Mesendoderm (in vitro differentiated cells): ENCODE measurements at regions not wholly inside any gene's neighbourhood (a gene's known extent, or its start where the extent isn't known, plus 50 kb on each side); places are given as distances from the start of the nearest gene placed in this dataset.

Experiments
- DNase-seq: peaks from one replicate; pipeline ENCODE4 v3.0.0; 2013
- H2AK5ac ChIP-seq: 2 replicates; pipeline ENCODE4 v1.6.1; 2013; ENCODE audit warnings: low read length, inconsistent platforms
- H2BK120ac ChIP-seq: 2 replicates; pipeline ENCODE4 v1.6.1; 2013; ENCODE audit warnings: low read depth, mild to moderate bottlenecking, low read length, moderate library complexity, mixed read lengths
- H2BK15ac ChIP-seq: replicated peaks from 2 replicates; pipeline ENCODE4 v1.6.1; 2013; ENCODE audit warnings: low read depth, mild to moderate bottlenecking, moderate library complexity
- H2BK5ac ChIP-seq: 2 replicates; pipeline ENCODE4 v1.6.1; 2013; ENCODE audit warnings: low read length, inconsistent platforms
- H3K18ac ChIP-seq: 2 replicates; pipeline ENCODE4 v1.6.1; 2013; ENCODE audit warnings: mild to moderate bottlenecking, low read length, mixed read lengths
- H3K23ac ChIP-seq: one replicate; pipeline ENCODE4 v1.6.1; 2013; ENCODE audit warnings: low read length
- H3K27ac ChIP-seq: 2 replicates; pipeline ENCODE4 v1.5.1; 2013; ENCODE audit warnings: low read depth, mild to moderate bottlenecking, inconsistent platforms, low read length, moderate library complexity
- H3K27me3 ChIP-seq: 2 replicates; pipeline ENCODE4 v1.6.1; 2013; ENCODE audit warnings: low read length, control low read depth, mild to moderate bottlenecking, inconsistent platforms; ENCODE audit not compliant: insufficient read depth, poor library complexity
- H3K36me3 ChIP-seq: 2 replicates; pipeline ENCODE4 v1.6.1; 2013; ENCODE audit warnings: low read length, inconsistent platforms; ENCODE audit not compliant: control insufficient read depth, insufficient read depth
- H3K4ac ChIP-seq: one replicate; pipeline ENCODE4 v1.6.1; 2013; ENCODE audit warnings: low read depth, mild to moderate bottlenecking, low read length, moderate library complexity
- H3K4me1 ChIP-seq: 2 replicates; pipeline ENCODE4 v1.6.1; 2013; ENCODE audit warnings: low read depth, low read length, inconsistent platforms; ENCODE audit not compliant: control insufficient read depth
- H3K4me2 ChIP-seq: 2 replicates; pipeline ENCODE4 v1.6.1; 2013; ENCODE audit warnings: low read length
- H3K4me3 ChIP-seq: 2 replicates; pipeline ENCODE4 v1.5.1; 2013; ENCODE audit warnings: mild to moderate bottlenecking, low read length
- H3K56ac ChIP-seq: one replicate; pipeline ENCODE4 v1.6.1; 2013; ENCODE audit warnings: low read length
- H3K79me1 ChIP-seq: 2 replicates; pipeline ENCODE4 v1.6.1; 2013; ENCODE audit warnings: low read length, inconsistent platforms
- H3K79me2 ChIP-seq: 2 replicates; pipeline ENCODE4 v1.6.1; 2013; ENCODE audit warnings: mild to moderate bottlenecking, low read length; ENCODE audit not compliant: control insufficient read depth, insufficient read depth
- H3K9ac ChIP-seq: 2 replicates; pipeline ENCODE4 v1.6.1; 2013; ENCODE audit warnings: low read length, inconsistent platforms
- H4K5ac ChIP-seq: one replicate; pipeline ENCODE4 v1.6.1; 2013; ENCODE audit warnings: low read length
- H4K8ac ChIP-seq: one replicate; pipeline ENCODE4 v1.6.1; 2013; ENCODE audit warnings: low read depth, mild to moderate bottlenecking, control low read depth, low read length, moderate library complexity
- WGBS: extraction: QIAGEN DNeasy Blood & Tissue Kit; methylation state at CpG from one replicate; pipeline ENCODE4 v1.1.7; 2013; ENCODE audit warnings: low lambda C conversion rate, missing lambda C conversion rate; ENCODE audit not compliant: insufficient coverage; ENCODE audit errors: extremely low coverage; 5-methylcytosine and 5-hydroxymethylcytosine counted together

DNA sequence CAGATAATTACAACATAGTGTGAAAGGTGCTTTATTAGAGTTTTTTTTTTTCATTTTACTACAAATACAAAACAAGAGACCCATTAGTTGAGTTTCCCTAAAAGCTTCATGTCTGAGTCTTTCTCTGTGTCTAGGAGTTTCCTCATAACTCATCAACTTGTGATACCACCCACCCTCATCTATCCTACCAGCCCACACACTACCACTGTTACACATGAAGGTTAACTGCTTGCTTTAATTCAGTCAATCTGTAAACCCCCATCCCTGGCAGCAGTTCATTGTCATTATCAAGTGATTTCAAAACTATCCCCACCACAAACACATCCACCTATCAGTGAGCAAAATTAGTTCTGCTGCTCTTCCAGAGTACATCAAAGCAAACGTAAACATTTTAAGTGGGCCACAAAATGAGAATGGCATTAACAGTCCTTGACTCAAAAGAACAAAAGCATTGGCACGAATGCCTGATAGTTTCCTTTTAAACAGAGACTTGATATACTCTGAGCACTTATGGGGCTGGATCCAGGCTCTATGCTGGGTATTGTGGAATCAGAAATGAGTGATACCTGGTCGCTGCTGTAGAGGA is 331.6 kb upstream of the FAM241A start:
- Histone ChIP-seq H2BK5ac (no peak overlapping the region), H3K36me3 (no peaks in the 10 kb centered on the region), H3K4me3 (no peak overlapping the region), H3K27ac (no peak overlapping the region), H3K23ac (no peak overlapping the region), H4K8ac (no peak overlapping the region), H3K27me3 (no peaks in the 10 kb centered on the region), H3K4me1 (no peaks in the 10 kb centered on the region), H3K79me2 (no peaks in the 10 kb centered on the region), H3K4ac (no peak overlapping the region), H3K9ac (no peak overlapping the region), H3K56ac (no peak overlapping the region), H4K5ac (no peak overlapping the region), H2AK5ac (no peak overlapping the region), H3K4me2 (no peak overlapping the region), H3K18ac (no peak overlapping the region), H3K79me1 (no peaks in the 10 kb centered on the region), H2BK120ac (no peak overlapping the region), H2BK15ac (no peak overlapping the region)
- DNase-seq, result no peak
- WGBS, result no CpG with 5 or more reads among the region's 3 CpGs

DNA sequence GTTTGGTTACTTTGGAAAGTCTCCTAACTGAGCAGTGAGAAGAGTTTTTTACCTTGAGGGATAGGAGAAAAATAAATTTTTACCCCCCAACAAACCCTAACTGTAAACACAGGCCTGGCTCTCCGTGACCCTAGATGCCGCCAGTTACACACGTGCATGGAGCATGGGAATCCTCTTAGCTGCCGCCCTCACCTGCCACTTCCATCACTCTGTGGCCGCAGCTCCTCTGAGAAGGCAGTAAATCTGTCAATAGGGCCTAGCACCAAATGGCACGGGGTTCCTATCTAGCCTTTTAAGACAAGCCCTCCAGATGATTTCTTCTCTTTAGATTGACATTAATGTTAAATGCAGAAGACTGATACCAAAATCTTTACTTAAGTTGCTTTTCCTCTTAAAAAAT is 330.3 kb upstream of the FAM241A start:
- Histone ChIP-seq H3K79me1 (no peaks in the 10 kb centered on the region), H4K5ac (no peak overlapping the region), H3K4me1 (no peaks in the 10 kb centered on the region), H3K9ac (no peak overlapping the region), H3K23ac (no peak overlapping the region), H2BK120ac (no peak overlapping the region), H3K56ac (no peak overlapping the region), H3K27me3 (no peaks in the 10 kb centered on the region), H3K36me3 (no peaks in the 10 kb centered on the region), H3K4me3 (no peak overlapping the region), H2BK15ac (no peak overlapping the region), H2BK5ac (no peak overlapping the region), H2AK5ac (no peak overlapping the region), H3K27ac (no peak overlapping the region), H3K18ac (no peak overlapping the region), H3K4ac (no peak overlapping the region), H4K8ac (no peak overlapping the region), H3K4me2 (no peak overlapping the region), H3K79me2 (no peaks in the 10 kb centered on the region)
- WGBS, result no CpG with 5 or more reads among the region's 6 CpGs
- DNase-seq, result no peak

DNA sequence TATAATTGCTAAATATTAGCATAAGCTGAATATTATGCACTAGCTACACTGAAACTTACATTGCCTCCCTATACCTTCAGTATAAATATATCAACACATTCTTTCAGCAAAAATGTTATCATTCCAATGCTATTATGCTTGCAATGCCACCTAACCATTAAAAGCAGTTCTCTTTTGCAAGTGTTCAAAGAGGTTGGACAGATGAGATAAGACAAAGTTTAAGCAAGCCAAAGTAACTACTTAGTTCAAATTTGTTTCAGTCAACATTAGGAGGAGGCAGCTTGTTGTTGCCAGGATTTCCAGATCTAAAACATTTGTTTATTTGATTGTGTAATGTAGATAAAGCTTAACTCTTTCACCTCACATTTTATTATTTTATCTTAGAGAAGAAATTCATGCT is 323.9 kb upstream of the FAM241A start:
- Histone ChIP-seq H3K79me1 (no peaks in the 10 kb centered on the region), H4K5ac (no peak overlapping the region), H4K8ac (no peak overlapping the region), H3K9ac (no peak overlapping the region), H3K56ac (no peak overlapping the region), H2BK15ac (no peak overlapping the region), H3K23ac (no peak overlapping the region), H3K4me3 (no peak overlapping the region), H2BK120ac (no peak overlapping the region), H3K27me3 (no peaks in the 10 kb centered on the region), H2BK5ac (no peak overlapping the region), H3K18ac (no peak overlapping the region), H3K4me2 (no peak overlapping the region), H3K4ac (no peak overlapping the region), H2AK5ac (no peak overlapping the region), H3K79me2 (no peaks in the 10 kb centered on the region), H3K36me3 (no peaks in the 10 kb centered on the region), H3K27ac (no peak overlapping the region), H3K4me1 (no peaks in the 10 kb centered on the region)
- DNase-seq, result no peak

DNA sequence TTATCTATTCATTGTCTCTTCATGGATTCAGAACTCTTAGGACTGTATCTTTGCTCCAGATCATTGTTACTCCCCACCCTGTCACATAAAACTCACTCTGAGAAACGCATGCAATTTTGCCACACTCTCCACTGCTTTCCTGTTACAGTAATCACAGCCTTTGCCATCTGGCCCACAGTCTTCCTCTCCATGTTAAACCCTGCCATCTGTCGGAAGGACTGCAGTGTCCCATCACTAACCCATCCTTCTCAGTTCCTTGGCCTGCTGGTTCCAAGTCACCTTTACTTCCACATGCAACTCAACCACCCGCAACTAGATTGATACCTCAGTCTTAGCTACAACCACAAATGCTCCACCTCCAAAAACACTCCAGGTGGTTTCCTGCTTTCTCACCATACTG is 308.7 kb upstream of the FAM241A start:
- H3K79me1 ChIP-seq, result no peaks in the 10 kb centered on the region
- H3K4ac ChIP-seq, result no peak overlapping the region
- no peak overlapping the region for H2BK5ac ChIP-seq
- H4K5ac ChIP-seq, result no peak overlapping the region
- no peak overlapping the region for H3K56ac ChIP-seq
- no peaks in the 10 kb centered on the region for H3K79me2 ChIP-seq
- H4K8ac ChIP-seq, result no peak overlapping the region
- WGBS, result no CpG with 5 or more reads among the region's 3 CpGs
- no peak overlapping the region for H3K4me2 ChIP-seq
- H2AK5ac ChIP-seq, result no peak overlapping the region
- no peak overlapping the region for H2BK120ac ChIP-seq
- no peaks in the 10 kb centered on the region for H3K27me3 ChIP-seq
- no peak overlapping the region for H3K27ac ChIP-seq
- H3K18ac ChIP-seq, result no peak overlapping the region
- H3K4me3 ChIP-seq, result no peak overlapping the region
- no peak for DNase-seq
- no peak overlapping the region for H3K9ac ChIP-seq
- H3K23ac ChIP-seq, result no peak overlapping the region
- H3K36me3 ChIP-seq, result no peaks in the 10 kb centered on the region
- H3K4me1 ChIP-seq, result no peaks in the 10 kb centered on the region
- H2BK15ac ChIP-seq, result no peak overlapping the region

DNA sequence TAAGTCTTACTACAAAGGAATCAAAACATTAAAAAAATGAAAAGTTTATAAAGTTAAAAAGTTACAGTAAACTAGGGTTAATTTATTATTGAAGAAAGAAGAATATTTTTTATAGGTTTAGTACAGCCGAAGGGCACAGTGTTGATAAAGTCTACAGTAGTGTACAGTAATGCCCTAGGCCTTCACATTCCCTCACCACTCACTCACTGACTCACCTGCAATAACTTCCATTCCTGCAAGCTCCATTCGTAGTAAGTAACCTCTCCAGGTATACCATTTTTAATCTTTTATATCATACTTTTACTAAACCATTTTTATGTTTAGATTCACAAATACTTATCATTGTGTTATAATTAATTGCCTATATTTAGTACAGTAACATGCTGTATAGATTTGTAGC is 307.5 kb upstream of the FAM241A start:
- Histone ChIP-seq H3K4ac (no peak overlapping the region), H3K4me3 (no peak overlapping the region), H3K4me2 (no peak overlapping the region), H3K18ac (no peak overlapping the region), H2AK5ac (no peak overlapping the region), H3K56ac (no peak overlapping the region), H4K8ac (no peak overlapping the region), H2BK15ac (no peak overlapping the region), H3K79me1 (no peaks in the 10 kb centered on the region), H3K27ac (no peak overlapping the region), H3K27me3 (no peaks in the 10 kb centered on the region), H3K9ac (no peak overlapping the region), H3K36me3 (no peaks in the 10 kb centered on the region), H3K79me2 (no peaks in the 10 kb centered on the region), H3K23ac (no peak overlapping the region), H2BK5ac (no peak overlapping the region), H3K4me1 (no peaks in the 10 kb centered on the region), H4K5ac (no peak overlapping the region), H2BK120ac (no peak overlapping the region)
- WGBS, result no CpG with 5 or more reads among the region's 2 CpGs
- no peak for DNase-seq

DNA sequence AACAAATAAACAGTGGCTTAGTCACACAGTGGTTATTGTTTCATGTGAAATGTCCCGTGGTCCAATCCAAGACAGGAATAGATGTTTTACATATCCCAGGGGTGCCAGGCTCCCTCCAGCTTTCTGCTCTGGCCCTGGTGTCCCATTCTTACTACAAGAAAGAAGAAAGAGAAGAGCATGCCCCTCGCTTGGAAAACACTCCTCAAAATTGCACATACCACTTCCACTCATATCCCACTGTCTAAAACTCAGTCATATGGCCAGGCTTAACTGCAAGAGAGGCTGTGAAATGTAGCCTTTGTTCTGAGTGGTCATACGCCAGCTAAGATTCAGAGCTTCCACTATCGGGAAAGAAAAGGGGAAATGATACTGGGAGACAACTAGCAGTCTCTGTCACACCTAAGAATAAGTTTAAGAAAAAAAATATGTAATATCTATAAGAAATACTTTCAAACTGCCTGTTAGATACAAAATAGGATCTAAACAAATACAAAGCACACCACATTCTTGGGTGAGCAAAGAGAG is 306.8 kb upstream of the FAM241A start:
- H3K4me3 ChIP-seq, result no peak overlapping the region
- no peaks in the 10 kb centered on the region for H3K79me2 ChIP-seq
- H3K4me1 ChIP-seq, result no peaks in the 10 kb centered on the region
- H3K4me2 ChIP-seq, result no peak overlapping the region
- H4K5ac ChIP-seq, result no peak overlapping the region
- no CpG with 5 or more reads among the region's 4 CpGs for WGBS
- no peak overlapping the region for H2BK5ac ChIP-seq
- no peak overlapping the region for H2AK5ac ChIP-seq
- H3K79me1 ChIP-seq, result no peaks in the 10 kb centered on the region
- H3K27ac ChIP-seq, result no peak overlapping the region
- no peak overlapping the region for H3K4ac ChIP-seq
- H3K9ac ChIP-seq, result no peak overlapping the region
- no peak overlapping the region for H3K18ac ChIP-seq
- no peak overlapping the region for H2BK15ac ChIP-seq
- H3K23ac ChIP-seq, result no peak overlapping the region
- no peak overlapping the region for H2BK120ac ChIP-seq
- no peak overlapping the region for H4K8ac ChIP-seq
- H3K27me3 ChIP-seq, result no peaks in the 10 kb centered on the region
- DNase-seq, result no peak
- no peaks in the 10 kb centered on the region for H3K36me3 ChIP-seq
- H3K56ac ChIP-seq, result no peak overlapping the region
